Hematopoietic multipotent progenitor cell treated with erythropoietin and hydrocortisone succinate and interleukin-3 and kit ligand, for 8 days (in vitro differentiated cells): ENCODE measurements at regions not wholly inside any gene's neighbourhood (a gene's known extent, or its start where the extent isn't known, plus 50 kb on each side); places are given as distances from the start of the nearest gene placed in this dataset.

ENCODE experiments used
- DNase-seq: peaks from one replicate; pipeline ENCODE4 v3.0.0-alpha.2; 2015

GRCh38 chr20:39890697-39891096 lies 798.3 kb downstream of the MAFB start:
- DNase-seq, result no peak

DNA sequence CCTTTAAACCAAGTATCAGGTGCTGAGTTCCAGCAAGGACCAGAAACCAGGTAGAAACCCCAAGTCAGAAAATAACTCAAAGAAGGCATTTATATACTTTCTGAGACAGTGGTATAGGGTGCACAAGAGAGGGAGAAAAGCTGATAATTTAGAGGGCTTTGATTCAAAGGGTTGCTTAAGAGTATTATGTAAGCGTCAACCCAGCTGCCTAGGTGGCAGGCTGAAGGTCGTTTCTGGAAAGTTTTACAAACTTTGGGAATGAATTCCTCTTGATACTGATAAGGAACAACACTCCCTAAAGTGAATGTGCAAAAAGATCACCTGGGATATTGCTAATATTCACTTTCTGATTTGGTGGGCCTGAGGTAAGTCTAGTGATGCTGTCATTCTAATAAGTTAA lies 800.7 kb downstream of the MAFB start:
- DNase-seq, result no peak

GRCh38 chr20:39886650-39887190 lies 802.3 kb downstream of the MAFB start:
- no peak for DNase-seq

- peak; percentile 48 for DNase-seq
Measured at GRCh38 chr20:39885975-39886649, 802.9 kb downstream of the MAFB start.

DNA sequence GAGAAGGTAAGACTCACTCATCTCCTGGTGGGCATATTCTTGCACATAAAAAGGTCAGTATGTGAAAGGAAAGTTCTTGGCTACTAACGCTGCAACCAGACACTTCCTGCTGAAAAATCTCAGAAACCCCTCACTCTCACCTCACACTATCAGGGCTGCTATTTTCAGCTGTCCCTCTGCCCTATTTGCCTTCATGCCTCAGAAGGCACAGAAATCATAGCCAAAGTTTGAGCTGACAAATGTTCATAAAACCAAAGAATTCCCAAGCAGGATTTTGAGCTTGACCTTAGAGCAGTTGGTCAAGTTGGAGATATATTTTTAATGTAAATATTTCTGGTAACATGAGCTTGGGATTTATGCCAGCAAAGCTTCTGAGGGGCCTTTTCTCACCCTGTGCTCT lies 806.2 kb downstream of the MAFB start:
- no peak for DNase-seq

GRCh38 chr20:39880890-39881289 lies 808.1 kb downstream of the MAFB start:
- DNase-seq, result peak; percentile 3

DNA sequence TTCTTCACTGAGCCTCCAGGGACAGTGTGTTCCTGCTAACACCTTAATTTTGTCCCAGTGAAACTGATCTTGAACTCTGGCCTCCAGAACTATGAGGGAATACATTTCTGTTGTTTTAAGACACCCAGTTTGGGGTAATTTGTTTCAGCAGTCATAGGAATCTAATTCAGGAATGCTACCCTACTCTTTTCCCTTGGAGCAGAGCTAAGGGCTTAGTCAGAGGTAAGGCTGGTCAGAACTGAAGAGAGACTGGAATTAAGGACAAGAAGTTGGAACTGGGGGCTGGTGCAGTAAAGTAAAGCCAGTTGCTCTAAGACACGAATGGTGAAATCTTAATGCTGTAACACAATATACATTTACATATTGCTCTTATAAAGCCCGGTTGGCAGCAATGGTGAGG lies 809.7 kb downstream of the MAFB start:
- DNase-seq, result no peak

DNA sequence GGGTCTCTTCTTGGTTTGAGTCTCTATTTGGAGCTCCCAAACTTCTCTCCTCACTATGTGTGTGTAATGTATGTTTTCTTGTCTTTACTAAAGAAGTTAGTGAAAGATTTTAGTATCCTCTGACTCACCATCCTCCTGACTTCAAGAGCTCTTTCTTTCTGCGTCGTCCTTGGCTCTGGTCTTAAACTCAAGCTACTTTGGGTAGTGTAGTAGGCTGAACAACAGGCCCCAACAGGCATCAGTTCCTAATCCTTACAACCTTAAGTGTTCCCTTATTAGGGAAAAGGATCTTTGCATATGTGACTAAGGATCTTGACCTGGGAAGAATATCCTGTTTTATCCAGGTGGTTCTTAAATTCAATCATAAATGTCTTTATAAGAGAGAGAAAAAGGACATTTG lies 810.2 kb downstream of the MAFB start:
- DNase-seq, result no peak

DNA sequence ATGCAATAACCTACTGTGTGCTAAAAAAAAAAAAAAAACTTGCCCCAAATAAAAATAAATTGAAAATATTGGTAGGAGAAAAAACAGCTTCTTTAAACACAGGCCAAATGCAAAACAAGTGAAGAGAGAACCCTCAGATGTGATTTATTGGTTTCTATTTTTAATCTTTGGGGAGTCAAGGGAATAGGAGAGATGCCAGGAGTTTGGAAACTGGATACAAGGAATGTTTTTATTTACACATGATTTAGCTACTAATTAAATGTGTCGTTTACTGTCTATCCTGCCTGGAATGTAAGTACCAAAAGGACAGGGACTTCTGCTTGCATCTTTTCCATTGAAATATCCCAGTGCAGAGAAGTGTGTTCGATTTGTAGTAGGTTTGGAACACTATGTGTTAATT lies 810.7 kb downstream of the MAFB start:
- no peak for DNase-seq

DNA sequence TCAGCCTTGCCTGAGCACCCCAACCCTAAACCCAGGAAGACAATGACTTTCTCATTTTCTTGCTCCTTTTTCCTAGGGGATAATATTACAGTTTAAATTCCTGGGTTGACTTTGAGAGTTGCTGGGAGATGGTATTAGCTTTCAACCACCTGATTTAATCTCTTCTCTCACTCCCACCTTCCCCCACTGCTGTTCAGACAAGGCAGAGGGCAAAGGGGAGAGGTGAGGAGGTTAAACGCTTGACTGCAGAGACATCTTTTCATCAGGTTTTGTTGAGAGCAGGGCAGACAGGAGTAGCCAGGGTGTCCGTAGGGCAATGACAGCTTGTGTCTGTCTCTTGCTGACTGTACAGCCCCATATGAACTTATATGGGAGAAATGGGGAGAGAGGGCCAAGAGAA lies 811.2 kb downstream of the MAFB start:
- no peak for DNase-seq

DNA sequence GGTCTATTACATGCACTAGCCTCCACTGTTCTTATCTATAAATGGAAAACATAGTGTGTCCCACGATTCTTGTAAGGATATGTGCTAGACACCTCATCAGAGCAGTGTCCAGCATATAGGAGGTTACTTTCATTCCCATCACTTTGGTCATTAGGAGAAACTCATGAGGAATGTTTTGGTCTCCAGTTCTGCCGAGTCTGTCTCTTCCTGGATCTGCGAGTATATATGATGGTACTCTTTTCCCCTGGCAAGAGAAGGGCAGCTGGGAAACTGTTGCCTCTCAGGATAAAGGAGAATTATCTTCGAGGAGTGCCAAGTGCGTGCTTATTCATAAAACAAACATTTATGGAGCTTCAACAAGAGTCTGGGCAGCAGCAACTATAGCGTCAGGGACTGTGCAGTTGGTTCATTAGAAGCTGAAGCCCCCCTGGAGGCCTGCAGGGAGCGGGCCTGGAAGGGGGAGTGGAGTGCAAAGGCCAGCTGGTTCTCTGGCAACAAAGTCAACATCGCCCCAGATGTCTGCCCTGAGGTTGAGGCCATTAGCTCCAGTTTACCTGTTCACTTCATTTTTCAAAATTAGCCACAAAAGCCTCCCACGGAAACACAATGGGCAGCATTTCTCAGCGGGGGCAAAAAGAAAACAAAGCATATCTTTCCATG lies 811.9 kb downstream of the MAFB start:
- no peak for DNase-seq

DNA sequence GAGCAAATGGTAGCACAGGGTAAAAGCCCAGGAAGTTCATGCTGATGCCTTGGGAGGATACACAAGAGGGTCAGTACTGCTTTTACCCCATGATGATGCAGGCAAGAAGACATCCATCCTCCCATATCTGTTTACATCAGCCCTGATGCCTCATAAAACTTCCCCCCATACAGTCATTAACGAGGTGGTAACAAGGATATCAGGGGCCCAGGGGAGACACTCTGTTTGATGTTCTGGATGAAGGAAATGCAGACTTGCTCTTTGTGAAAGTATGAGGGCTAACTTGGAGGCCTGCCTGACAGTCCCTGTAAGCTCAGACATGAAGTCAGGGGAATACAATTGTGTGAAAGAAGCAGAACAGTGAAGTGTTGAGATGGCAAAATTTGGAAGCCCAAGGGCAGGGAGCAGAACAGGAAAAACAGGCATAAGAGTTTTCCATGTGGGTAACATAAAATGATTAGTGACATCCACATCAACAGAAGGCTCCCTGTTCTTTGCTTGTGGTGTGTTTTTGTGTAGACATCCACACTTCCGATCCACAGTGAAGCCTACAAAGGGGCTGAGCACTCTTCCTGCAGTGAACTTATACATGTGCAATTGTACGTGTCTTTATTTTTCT lies 813.4 kb downstream of the MAFB start:
- no peak for DNase-seq

GRCh38 chr20:39874049-39874893 lies 814.8 kb downstream of the MAFB start:
- DNase-seq, result peak; percentile 66

GRCh38 chr20:39873286-39873685 lies 815.8 kb downstream of the MAFB start:
- no peak for DNase-seq

- DNase-seq, result no peak
Measured at GRCh38 chr20:39871013-39871412, 818.0 kb downstream of the MAFB start.

GRCh38 chr20:39865446-39865845 lies 823.6 kb downstream of the MAFB start:
- DNase-seq, result no peak

DNA sequence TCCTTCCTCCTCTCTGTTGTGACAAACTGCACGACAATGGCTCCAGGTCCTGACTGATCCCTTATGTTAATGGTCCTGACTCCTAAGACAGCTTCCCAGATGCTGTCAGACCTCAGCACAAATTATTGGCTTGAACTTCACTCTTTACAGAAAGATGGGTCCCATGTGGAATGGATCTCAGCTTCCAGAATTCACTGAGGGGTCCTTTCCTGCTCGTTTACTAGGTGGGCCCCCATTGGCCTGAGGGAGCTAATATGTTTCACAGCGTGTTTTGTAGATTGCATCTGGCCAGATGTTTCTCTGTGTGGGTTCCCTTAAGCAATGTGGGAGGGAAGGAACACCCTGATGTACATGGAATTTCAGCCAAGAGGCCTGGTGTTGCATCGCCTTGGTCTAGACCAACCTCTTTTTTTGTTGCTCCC lies 826.6 kb downstream of the MAFB start:
- DNase-seq, result no peak

DNA sequence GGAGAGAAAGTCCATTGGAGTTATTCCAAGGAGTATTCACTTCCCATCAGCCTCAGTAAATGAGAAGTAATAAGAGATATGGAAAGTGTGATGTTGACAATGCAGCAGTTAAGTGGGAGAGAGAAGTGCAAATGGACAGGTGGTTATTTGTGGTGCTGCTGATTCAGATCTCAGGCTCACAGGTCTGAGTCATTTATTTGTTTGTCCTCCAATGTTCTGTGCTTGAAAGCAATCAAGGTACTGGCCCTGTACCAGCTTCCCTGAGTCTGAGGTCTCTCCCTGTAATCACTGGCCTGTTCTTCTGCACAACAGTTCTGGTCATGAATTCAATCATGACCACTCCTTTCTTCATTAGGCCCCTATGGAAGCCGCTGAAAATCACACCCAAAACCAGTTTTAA lies 827.7 kb downstream of the MAFB start:
- no peak for DNase-seq

DNA sequence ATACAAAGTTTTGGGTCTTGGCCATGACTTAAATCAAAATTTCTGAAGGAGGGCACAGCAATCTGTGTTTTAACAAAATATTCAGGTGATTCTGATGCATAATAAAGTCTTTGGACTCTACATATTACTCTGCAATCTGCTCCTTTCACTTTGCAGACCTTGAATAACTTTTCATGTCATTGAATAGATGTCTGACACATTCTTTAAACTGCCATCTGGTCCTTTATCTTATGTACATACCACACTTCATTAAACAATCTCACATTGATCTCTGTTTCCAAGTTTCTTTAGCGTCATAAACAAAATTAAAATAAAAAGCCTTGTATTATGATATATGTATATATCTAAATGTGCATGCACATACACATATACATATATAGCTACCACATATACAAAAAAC lies 831.2 kb downstream of the MAFB start:
- DNase-seq, result no peak

- DNase-seq, result no peak
Measured at GRCh38 chr20:39857187-39857586, 831.8 kb downstream of the MAFB start.

DNA sequence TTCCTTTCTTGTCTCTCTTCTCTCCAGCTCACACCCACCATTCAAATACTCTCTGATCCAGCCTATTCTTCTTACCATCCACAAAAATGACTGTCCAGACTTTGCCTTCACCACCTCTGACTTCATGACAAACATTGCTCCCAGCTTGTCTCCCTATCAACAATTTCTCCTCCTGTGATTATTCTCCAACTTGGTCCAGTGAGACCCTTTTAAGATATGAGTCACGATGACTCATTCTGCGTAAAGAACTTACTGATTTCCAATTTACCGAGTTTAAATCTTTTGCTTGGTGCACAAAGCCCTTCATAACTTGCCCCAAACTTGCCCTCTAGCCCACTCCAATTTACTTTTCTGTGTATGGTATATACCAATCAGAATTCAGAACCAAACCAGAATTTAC lies 833.2 kb downstream of the MAFB start:
- no peak for DNase-seq

DNA sequence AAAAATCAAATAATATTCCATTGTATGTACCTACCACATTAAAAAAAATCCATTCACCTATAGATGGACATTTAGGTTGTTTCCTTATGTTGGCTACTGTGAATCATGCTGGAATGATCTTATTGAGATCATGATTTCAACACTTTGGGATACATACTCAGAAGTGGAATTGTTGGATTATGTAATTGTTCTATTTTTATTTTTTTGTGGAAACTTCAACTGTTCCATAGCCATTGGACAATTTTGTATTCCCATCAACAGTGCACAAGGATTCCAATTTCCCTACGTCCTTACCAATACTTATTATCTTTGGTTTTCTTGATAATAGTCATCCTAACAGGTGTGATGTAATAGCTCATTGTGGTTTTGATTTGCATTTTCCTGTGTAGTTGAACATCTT lies 834.0 kb downstream of the MAFB start:
- no peak for DNase-seq

DNA sequence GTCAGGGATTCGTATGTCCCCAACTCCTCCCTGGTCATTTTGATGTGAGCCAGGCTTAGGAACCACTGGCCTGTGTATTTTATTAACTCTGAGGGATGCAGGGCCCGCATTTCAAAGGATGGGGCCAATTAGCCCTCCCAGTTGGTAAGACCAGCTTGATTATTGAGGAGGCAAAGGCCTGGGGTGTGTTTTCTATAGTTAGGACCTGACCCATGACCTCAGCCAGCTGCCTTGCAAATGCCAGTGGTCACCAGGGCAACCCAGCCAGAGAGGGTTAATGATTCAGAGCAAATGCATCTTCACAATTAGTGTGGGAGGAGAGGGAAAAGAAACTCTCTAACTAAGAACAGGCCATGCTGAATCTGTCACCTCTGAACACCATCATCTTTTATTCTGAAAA lies 835.4 kb downstream of the MAFB start:
- DNase-seq, result no peak
